ENCODE measurements at regions not wholly inside any gene's neighbourhood (a gene's known extent, or its start where the extent isn't known, plus 50 kb on each side); places are given as distances from the start of the nearest gene placed in this dataset.

GRCh38 chr13:50594276-50595051 is 249.0 kb downstream of the DLEU7 start:
- TF ChIP-seq CTCF (IDR thresholded peaks at IDR 0.05; ENCODE audit: borderline replicate concordance, extremely low read depth, low read length, poor library complexity, severe bottlenecking) = peak; percentile 51
- no peak for TF ChIP-seq EZH2 (IDR thresholded peaks at IDR 0.05; ENCODE audit: borderline replicate concordance, low read depth, low read length, severe bottlenecking)
